K562 (cell line): ENCODE measurements at regions not wholly inside any gene's neighbourhood (a gene's known extent, or its start where the extent isn't known, plus 50 kb on each side); places are given as distances from the start of the nearest gene placed in this dataset.

ENCODE experiments used
- CTCF ChIP-seq, 3 experiments: IDR thresholded peaks in 2 of 3; conservative IDR thresholded peaks in 1 of 3; 2 replicates each; pipeline ENCODE4 v1.5.1; 2011 to 2012; ENCODE audit warnings: low read length in 3 of 3, mild to moderate bottlenecking in 3 of 3, control low read depth in 2 of 3, improper control_type of control experiment in 1 of 3, inconsistent platforms in 1 of 3, low read depth in 1 of 3, mixed read lengths in 1 of 3, moderate library complexity in 1 of 3; ENCODE audit not compliant: insufficient read depth in 2 of 3
- NCOR1 ChIP-seq: fragments of 450-650 bp; IDR thresholded peaks from 2 replicates; pipeline ENCODE4 v1.6.1; 2016; ENCODE audit warnings: mild to moderate bottlenecking, moderate library complexity
- ZNF124 ChIP-seq: sonication (generic); formaldehyde crosslinking; IDR thresholded peaks from 2 replicates; pipeline ENCODE4 v1.8.1; 2022; ENCODE audit warnings: missing genetic modification reagents
- ZNF583 ChIP-seq: fragments of 250-450 bp; sonication (Bioruptor Pico); IDR thresholded peaks from 2 replicates; pipeline ENCODE4 v1.4.0; 2020

DNA sequence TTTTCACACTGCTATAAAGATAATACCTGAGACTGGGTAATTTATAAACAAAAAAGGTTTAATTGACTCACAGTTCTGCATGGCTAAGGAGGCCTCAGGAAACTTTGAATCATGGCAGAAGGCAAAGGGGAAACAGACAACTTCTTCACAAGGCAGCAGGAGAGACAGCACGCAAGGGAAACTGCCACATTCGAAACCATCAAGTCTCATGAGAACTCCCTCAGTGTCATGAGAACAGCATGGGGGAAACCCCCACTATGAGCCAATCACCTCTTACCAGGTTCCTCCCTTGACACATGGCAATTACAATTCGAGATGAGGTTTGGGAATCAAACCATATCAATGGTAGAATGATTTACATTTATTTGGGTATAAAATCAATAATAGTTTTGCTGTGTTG lies 558.5 kb downstream of the TMTC2 start:
- TF ChIP-seq ZNF583 (CRISPR knock-in tag) = no peak
- TF ChIP-seq NCOR1 = no peak
- no peak for TF ChIP-seq CTCF (IDR thresholded peaks at IDR 0.05 in 2 of 3, conservative IDR thresholded peaks at IDR 0.05 in 1 of 3; ENCODE audit: insufficient read depth in 2 of 3, low read depth in 1 of 3, low read length in 3 of 3)
- no peak for TF ChIP-seq ZNF124 (CRISPR knock-in tag)
